HCT116 (cell line): ENCODE measurements at regions not wholly inside any gene's neighbourhood (a gene's known extent, or its start where the extent isn't known, plus 50 kb on each side); places are given as distances from the start of the nearest gene placed in this dataset.

Experiments
- ATAC-seq: fragments of 200-7000 bp; cut with Tn5 transposase; 2 replicates; pipeline ENCODE4 v1.9.1; 2020; ENCODE audit warnings: mild to moderate bottlenecking, moderate library complexity
- BruUV-seq: library from RNA; stranded (reverse); fragments of 400-500 nt; replicated peaks from 2 replicates; lab custom pipeline; 2021; lab: Mats Ljungman, UMichigan
- CTCF ChIA-PET: fragments of 300-600 bp; sonication (Branson Sonifier 250); formaldehyde crosslinking; loops from one replicate; lab custom pipeline; 2021; ENCODE audit warnings: antibody characterized with exemption; lab: Charles Lee
- POLR2A ChIA-PET: fragments of 300-600, 350-600 bp; sonication (Branson Sonifier 250); formaldehyde crosslinking; loops from one replicate; lab custom pipeline; 2021; ENCODE audit warnings: antibody characterized with exemption; lab: Charles Lee
- RAD21 ChIA-PET, 2 experiments: fragments of 300-600 bp; sonication (Branson Sonifier 250); formaldehyde crosslinking; loops; one replicate each; lab custom pipeline; 2023; ENCODE audit warnings: low total read pairs in 2 of 2; ENCODE audit not compliant: uncharacterized antibody in 2 of 2, unreplicated experiment in 2 of 2, low non-redundant PET in 1 of 2; lab: Charles Lee
- DNase-seq: peaks from one replicate; pipeline ENCODE4 v3.0.0-alpha.2; 2010; ENCODE audit warnings: low read depth, low spot score
- H2AFZ ChIP-seq: fragments of 200-600 bp; shearing (Covaris generic), sonication (generic); 2 replicates; pipeline ENCODE4 v1.6.1; 2017; ENCODE audit warnings: low read depth, mixed run types, mixed read lengths, antibody characterized with exemption, low read length; ENCODE audit not compliant: poor library complexity, severe bottlenecking
- H3K27ac ChIP-seq: 2 replicates; pipeline ENCODE4 v1.5.1; 2012; ENCODE audit warnings: low read depth, low read length
- H3K27me3 ChIP-seq: fragments of 200-600 bp; sonication (generic); 2 replicates; pipeline ENCODE4 v1.6.1; 2016; ENCODE audit warnings: mixed run types, low read length, mixed read lengths; ENCODE audit not compliant: insufficient read depth
- H3K36me3 ChIP-seq, 2 experiments: fragments of 200-500 bp in 1 of 2; fragments of 200-600 bp in 1 of 2; sonication (Bioruptor generic) in 1 of 2; sonication (generic) in 1 of 2; 2 replicates each; pipeline versions ENCODE4 v1.5.1 to v1.6.1; 2014 to 2016; ENCODE audit warnings: low read length in 2 of 2, inconsistent platforms in 1 of 2, mixed read lengths in 1 of 2, mixed run types in 1 of 2; ENCODE audit not compliant: insufficient read depth in 2 of 2, control insufficient read depth in 1 of 2
- H3K4me1 ChIP-seq, 2 experiments: fragments of 200-600 bp in 1 of 2; sonication (generic) in 1 of 2; 2 replicates each; pipeline versions ENCODE4 v1.5.1 to v1.6.1; 2012 to 2017; ENCODE audit warnings: low read length in 2 of 2, inconsistent platforms in 1 of 2, mild to moderate bottlenecking in 1 of 2, mixed read lengths in 1 of 2, mixed run types in 1 of 2, moderate library complexity in 1 of 2; ENCODE audit not compliant: insufficient read depth in 2 of 2, control insufficient read depth in 1 of 2
- H3K4me2 ChIP-seq: fragments of 200-600 bp; sonication (generic); 2 replicates; pipeline ENCODE4 v1.6.1; 2017; ENCODE audit warnings: mixed run types, low read length, mixed read lengths
- H3K4me3 ChIP-seq, 2 experiments: fragments of 200-600 bp in 1 of 2; sonication (generic) in 1 of 2; replicated peaks in 1 of 2; 2 replicates each; pipeline ENCODE4 v1.5.1; 2011 to 2016; ENCODE audit warnings: low read length in 2 of 2, control low read depth in 1 of 2, low read depth in 1 of 2, mild to moderate bottlenecking in 1 of 2, mixed read lengths in 1 of 2, mixed run types in 1 of 2
- H3K79me2 ChIP-seq: fragments of 200-600 bp; sonication (generic); 2 replicates; pipeline ENCODE4 v1.6.1; 2017; ENCODE audit warnings: mild to moderate bottlenecking, mixed run types, low read length, moderate library complexity, mixed read lengths; ENCODE audit not compliant: insufficient read depth
- H3K9ac ChIP-seq: fragments of 200-600 bp; sonication (generic); 2 replicates; pipeline ENCODE4 v1.6.1; 2016; ENCODE audit warnings: low read length, mixed read lengths
- H3K9me2 ChIP-seq: fragments of 200-600 bp; sonication (generic), shearing (Covaris generic); 2 replicates; pipeline ENCODE4 v1.6.1; 2017; ENCODE audit warnings: mixed run types, mild to moderate bottlenecking, moderate library complexity; ENCODE audit not compliant: insufficient read depth
- H3K9me3 ChIP-seq, 2 experiments: fragments of 200-500 bp in 1 of 2; fragments of 200-600 bp in 1 of 2; sonication (Bioruptor generic) in 1 of 2; sonication (generic) in 1 of 2; 2 replicates each; pipeline ENCODE4 v1.6.1; 2014 to 2017; ENCODE audit warnings: low read length in 2 of 2, mixed read lengths in 2 of 2, inconsistent platforms in 1 of 2, low read depth in 1 of 2, mild to moderate bottlenecking in 1 of 2, mixed run types in 1 of 2, moderate library complexity in 1 of 2; ENCODE audit not compliant: control insufficient read depth in 1 of 2, insufficient read depth in 1 of 2
- H4K20me1 ChIP-seq: fragments of 200-600 bp; sonication (generic), shearing (Covaris generic); 2 replicates; pipeline ENCODE4 v1.6.1; 2017; ENCODE audit warnings: mixed run types, mild to moderate bottlenecking, moderate library complexity; ENCODE audit not compliant: insufficient read depth
- CEBPB ChIP-seq: IDR thresholded peaks from 2 replicates; pipeline ENCODE4 v1.6.1; 2012; ENCODE audit warnings: low read depth
- EGR1 ChIP-seq: IDR thresholded peaks from 2 replicates; pipeline ENCODE4 v1.6.1; 2012; ENCODE audit warnings: low read depth
- ELF1 ChIP-seq: IDR thresholded peaks from 2 replicates; pipeline ENCODE4 v1.6.1; 2012; ENCODE audit warnings: low read depth, borderline replicate concordance
- EZH2 ChIP-seq: fragments of 200-600 bp; sonication (generic); IDR thresholded peaks from 2 replicates; pipeline ENCODE4 v1.6.1; 2017; ENCODE audit warnings: antibody characterized with exemption, mixed run types
- POLR2AphosphoS5 ChIP-seq: IDR thresholded peaks from 2 replicates; pipeline ENCODE4 v1.6.1; 2011; ENCODE audit warnings: mild to moderate bottlenecking, low read depth, low read length, moderate library complexity
- RAD21 ChIP-seq: IDR thresholded peaks from 2 replicates; pipeline ENCODE4 v1.6.1; 2012; ENCODE audit warnings: low read depth, mild to moderate bottlenecking
- SP1 ChIP-seq: IDR thresholded peaks from 2 replicates; pipeline ENCODE4 v1.6.1; 2012; ENCODE audit warnings: low read depth
- SRF ChIP-seq: IDR thresholded peaks from 2 replicates; pipeline ENCODE4 v1.6.1; 2012; ENCODE audit warnings: low read depth
- TCF7L2 ChIP-seq: IDR thresholded peaks from 2 replicates; pipeline ENCODE4 v1.7.0; 2011; ENCODE audit warnings: borderline replicate concordance, inconsistent platforms; ENCODE audit not compliant: insufficient read depth, insufficient read length; ENCODE audit errors: extremely low read depth
- ZNF274 ChIP-seq: fragments of 200-500 bp; sonication (Bioruptor generic); IDR thresholded peaks from 2 replicates; pipeline ENCODE4 v1.6.1; 2014; ENCODE audit warnings: mild to moderate bottlenecking, low read depth, low read length, inconsistent platforms
- intact Hi-C: fragments of 100-400 bp; cut with micrococcal nuclease; formaldehyde crosslinking; loops from 2 replicates; pipeline ENCODE4 v1.10.0; 2022
- TF ChIP-seq, protein P1 (sequence below), 3 experiments: fragments of 200-600 bp in 1 of 3; sonication (generic) in 1 of 3; IDR thresholded peaks in 2 of 3; conservative IDR thresholded peaks in 1 of 3; 2 replicates each; pipeline ENCODE4 v1.5.1; 2012 to 2017; ENCODE audit warnings: low read depth in 2 of 3, low read length in 2 of 3, antibody characterized with exemption in 1 of 3, borderline replicate concordance in 1 of 3, control low read depth in 1 of 3, mild to moderate bottlenecking in 1 of 3, mixed read lengths in 1 of 3, mixed run types in 1 of 3, moderate library complexity in 1 of 3; ENCODE audit not compliant: insufficient read depth in 1 of 3
- TF ChIP-seq, protein P2 (sequence below): IDR thresholded peaks from 2 replicates; pipeline ENCODE4 v1.6.1; 2012
- TF ChIP-seq, protein P3 (sequence below): IDR thresholded peaks from 2 replicates; pipeline ENCODE4 v1.6.1; 2012; ENCODE audit warnings: low read depth
- TF ChIP-seq, protein P4 (sequence below): IDR thresholded peaks from 2 replicates; pipeline ENCODE4 v1.6.1; 2011; ENCODE audit warnings: mild to moderate bottlenecking, low read length, moderate library complexity; ENCODE audit not compliant: insufficient replicate concordance; ENCODE audit errors: extremely low read depth

DNA sequence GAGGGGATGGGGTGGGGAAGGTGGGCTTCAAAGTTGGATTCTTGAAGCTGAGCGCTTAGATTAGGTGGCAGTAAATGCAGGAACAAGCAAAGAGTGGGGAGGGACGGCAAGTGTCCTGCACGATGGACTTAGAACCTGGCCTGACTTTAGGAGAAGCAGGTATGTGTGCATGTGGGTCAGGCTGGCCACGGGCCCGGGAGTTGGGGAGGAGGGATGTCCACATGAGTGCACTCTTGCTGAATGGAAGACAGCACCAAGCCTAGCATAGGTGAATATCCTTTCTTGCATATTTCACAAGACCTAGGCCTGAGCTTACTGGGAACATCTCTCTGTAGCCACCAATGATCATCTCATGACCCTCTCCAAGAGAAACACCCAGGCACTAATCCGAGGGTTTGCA, 96.1 kb downstream of the DDX1 start:
- no peak for DNase-seq
- CTCF ChIA-PET: no interaction called here

More for the DNA sequence above, 96.1 kb downstream of the DDX1 start:
- no peak for ATAC-seq
- Histone ChIP-seq H3K36me3 (no peaks in the 10 kb centered on the region), H3K4me2 (no peak overlapping the region), H3K27me3 (peaks cover 34% of the 10 kb centered on the region), H3K27ac (no peak overlapping the region), H3K9me2 (no peaks in the 10 kb centered on the region), H3K4me1 (no peaks in the 10 kb centered on the region), H3K9ac (no peak overlapping the region), H4K20me1 (no peaks in the 10 kb centered on the region), H3K79me2 (no peaks in the 10 kb centered on the region), H2AFZ (no peak overlapping the region), H3K4me3 (no peak overlapping the region), H3K9me3 (no peaks in the 10 kb centered on the region)
- RAD21 ChIA-PET: no interaction called here
- POLR2A ChIA-PET: no interaction called here
- BruUV-seq: no TSS peak
- no peak for TF ChIP-seq POLR2AphosphoS5
- no peak for TF ChIP-seq EGR1
- TF ChIP-seq ELF1: no peak
- TF ChIP-seq, protein P1, sequence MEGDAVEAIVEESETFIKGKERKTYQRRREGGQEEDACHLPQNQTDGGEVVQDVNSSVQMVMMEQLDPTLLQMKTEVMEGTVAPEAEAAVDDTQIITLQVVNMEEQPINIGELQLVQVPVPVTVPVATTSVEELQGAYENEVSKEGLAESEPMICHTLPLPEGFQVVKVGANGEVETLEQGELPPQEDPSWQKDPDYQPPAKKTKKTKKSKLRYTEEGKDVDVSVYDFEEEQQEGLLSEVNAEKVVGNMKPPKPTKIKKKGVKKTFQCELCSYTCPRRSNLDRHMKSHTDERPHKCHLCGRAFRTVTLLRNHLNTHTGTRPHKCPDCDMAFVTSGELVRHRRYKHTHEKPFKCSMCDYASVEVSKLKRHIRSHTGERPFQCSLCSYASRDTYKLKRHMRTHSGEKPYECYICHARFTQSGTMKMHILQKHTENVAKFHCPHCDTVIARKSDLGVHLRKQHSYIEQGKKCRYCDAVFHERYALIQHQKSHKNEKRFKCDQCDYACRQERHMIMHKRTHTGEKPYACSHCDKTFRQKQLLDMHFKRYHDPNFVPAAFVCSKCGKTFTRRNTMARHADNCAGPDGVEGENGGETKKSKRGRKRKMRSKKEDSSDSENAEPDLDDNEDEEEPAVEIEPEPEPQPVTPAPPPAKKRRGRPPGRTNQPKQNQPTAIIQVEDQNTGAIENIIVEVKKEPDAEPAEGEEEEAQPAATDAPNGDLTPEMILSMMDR (IDR thresholded peaks at IDR 0.05 in 2 of 3, conservative IDR thresholded peaks at IDR 0.05 in 1 of 3; ENCODE audit: borderline replicate concordance in 1 of 3, insufficient read depth in 1 of 3, low read depth in 2 of 3, low read length in 2 of 3): no peak
- no peak for TF ChIP-seq TCF7L2
- no peak for TF ChIP-seq RAD21
- no peak for TF ChIP-seq ZNF274
- TF ChIP-seq CEBPB: no peak
- TF ChIP-seq EZH2: no peak
- no peak for TF ChIP-seq SRF
- TF ChIP-seq, protein P2, sequence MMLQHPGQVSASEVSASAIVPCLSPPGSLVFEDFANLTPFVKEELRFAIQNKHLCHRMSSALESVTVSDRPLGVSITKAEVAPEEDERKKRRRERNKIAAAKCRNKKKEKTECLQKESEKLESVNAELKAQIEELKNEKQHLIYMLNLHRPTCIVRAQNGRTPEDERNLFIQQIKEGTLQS: no peak
- no peak for TF ChIP-seq SP1
- TF ChIP-seq, protein P3, sequence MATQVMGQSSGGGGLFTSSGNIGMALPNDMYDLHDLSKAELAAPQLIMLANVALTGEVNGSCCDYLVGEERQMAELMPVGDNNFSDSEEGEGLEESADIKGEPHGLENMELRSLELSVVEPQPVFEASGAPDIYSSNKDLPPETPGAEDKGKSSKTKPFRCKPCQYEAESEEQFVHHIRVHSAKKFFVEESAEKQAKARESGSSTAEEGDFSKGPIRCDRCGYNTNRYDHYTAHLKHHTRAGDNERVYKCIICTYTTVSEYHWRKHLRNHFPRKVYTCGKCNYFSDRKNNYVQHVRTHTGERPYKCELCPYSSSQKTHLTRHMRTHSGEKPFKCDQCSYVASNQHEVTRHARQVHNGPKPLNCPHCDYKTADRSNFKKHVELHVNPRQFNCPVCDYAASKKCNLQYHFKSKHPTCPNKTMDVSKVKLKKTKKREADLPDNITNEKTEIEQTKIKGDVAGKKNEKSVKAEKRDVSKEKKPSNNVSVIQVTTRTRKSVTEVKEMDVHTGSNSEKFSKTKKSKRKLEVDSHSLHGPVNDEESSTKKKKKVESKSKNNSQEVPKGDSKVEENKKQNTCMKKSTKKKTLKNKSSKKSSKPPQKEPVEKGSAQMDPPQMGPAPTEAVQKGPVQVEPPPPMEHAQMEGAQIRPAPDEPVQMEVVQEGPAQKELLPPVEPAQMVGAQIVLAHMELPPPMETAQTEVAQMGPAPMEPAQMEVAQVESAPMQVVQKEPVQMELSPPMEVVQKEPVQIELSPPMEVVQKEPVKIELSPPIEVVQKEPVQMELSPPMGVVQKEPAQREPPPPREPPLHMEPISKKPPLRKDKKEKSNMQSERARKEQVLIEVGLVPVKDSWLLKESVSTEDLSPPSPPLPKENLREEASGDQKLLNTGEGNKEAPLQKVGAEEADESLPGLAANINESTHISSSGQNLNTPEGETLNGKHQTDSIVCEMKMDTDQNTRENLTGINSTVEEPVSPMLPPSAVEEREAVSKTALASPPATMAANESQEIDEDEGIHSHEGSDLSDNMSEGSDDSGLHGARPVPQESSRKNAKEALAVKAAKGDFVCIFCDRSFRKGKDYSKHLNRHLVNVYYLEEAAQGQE: no peak
- TF ChIP-seq, protein P4, sequence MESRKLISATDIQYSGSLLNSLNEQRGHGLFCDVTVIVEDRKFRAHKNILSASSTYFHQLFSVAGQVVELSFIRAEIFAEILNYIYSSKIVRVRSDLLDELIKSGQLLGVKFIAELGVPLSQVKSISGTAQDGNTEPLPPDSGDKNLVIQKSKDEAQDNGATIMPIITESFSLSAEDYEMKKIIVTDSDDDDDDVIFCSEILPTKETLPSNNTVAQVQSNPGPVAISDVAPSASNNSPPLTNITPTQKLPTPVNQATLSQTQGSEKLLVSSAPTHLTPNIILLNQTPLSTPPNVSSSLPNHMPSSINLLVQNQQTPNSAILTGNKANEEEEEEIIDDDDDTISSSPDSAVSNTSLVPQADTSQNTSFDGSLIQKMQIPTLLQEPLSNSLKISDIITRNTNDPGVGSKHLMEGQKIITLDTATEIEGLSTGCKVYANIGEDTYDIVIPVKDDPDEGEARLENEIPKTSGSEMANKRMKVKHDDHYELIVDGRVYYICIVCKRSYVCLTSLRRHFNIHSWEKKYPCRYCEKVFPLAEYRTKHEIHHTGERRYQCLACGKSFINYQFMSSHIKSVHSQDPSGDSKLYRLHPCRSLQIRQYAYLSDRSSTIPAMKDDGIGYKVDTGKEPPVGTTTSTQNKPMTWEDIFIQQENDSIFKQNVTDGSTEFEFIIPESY: no peak
- intact Hi-C loops: no loop called here
